GM12878 (cell line): ENCODE measurements at regions not wholly inside any gene's neighbourhood (a gene's known extent, or its start where the extent isn't known, plus 50 kb on each side); places are given as distances from the start of the nearest gene placed in this dataset.
"Not testable (repeated sequence)": the region's sequence is repeated elsewhere in the genome, so short reads cannot be mapped to it uniquely, and the experiment has no call there.

Experiments used
- ATAC-seq: fragments of 200-7000 bp; cut with Tn5 transposase; 3 replicates; pipeline ENCODE4 v1.9.1; 2020; ENCODE audit warnings: mild to moderate bottlenecking, moderate library complexity
- BruUV-seq: library from RNA; stranded (reverse); fragments of 400-500 nt; replicated peaks from 2 replicates; lab custom pipeline; 2021; lab: Mats Ljungman, UMichigan
- CTCF ChIA-PET: fragments of 300-600 bp; sonication (Branson Sonifier 250); formaldehyde crosslinking; extraction: SDS; loops from one replicate; lab custom pipeline; 2021; ENCODE audit warnings: inconsistent platforms; lab: Yijun Ruan, JAX
- POLR2A ChIA-PET: fragments of 350-600 bp; formaldehyde crosslinking; extraction: SDS; loops from one replicate; lab custom pipeline; 2021; ENCODE audit warnings: inconsistent platforms; lab: Charles Lee
- RAD21 ChIA-PET: fragments of 300-600 bp; sonication (Branson Sonifier 250); formaldehyde crosslinking; loops from one replicate; lab custom pipeline; 2023; ENCODE audit warnings: antibody characterized with exemption; ENCODE audit not compliant: unreplicated experiment; lab: Charles Lee
- SMC1A ChIA-PET: fragments of 300-600 bp; sonication (Branson Sonifier 250); formaldehyde crosslinking; loops from one replicate; lab custom pipeline; 2023; ENCODE audit not compliant: unreplicated experiment, uncharacterized antibody; lab: Charles Lee
- DNase-seq: peaks from one replicate; pipeline ENCODE4 v3.0.0-alpha.2; 2011; ENCODE audit warnings: low read depth, low spot score
- FAIRE-seq: peaks from 3 replicates; lab custom pipeline; 2011; peaks lifted over from hg19 to GRCh38; lab: Jason Lieb, UNC
- H2AFZ ChIP-seq: 2 replicates; pipeline ENCODE4 v1.6.0; 2011; ENCODE audit warnings: low read depth, low read length, control low read depth; ENCODE audit not compliant: control insufficient read depth
- H3K27ac ChIP-seq: 2 replicates; pipeline ENCODE4 v1.5.1; 2011; ENCODE audit warnings: control low read depth; ENCODE audit not compliant: control insufficient read depth, insufficient read depth
- H3K27me3 ChIP-seq, 2 experiments: replicated peaks in 1 of 2; 2 replicates each; pipeline versions ENCODE4 v1.6.0 to v1.6.1; 2011; ENCODE audit warnings: low read length in 1 of 2; ENCODE audit not compliant: control insufficient read depth in 2 of 2, insufficient read depth in 2 of 2
- H3K36me3 ChIP-seq, 2 experiments: 2 replicates each; pipeline ENCODE4 v1.5.1; 2011; ENCODE audit warnings: low read length in 1 of 2; ENCODE audit not compliant: control insufficient read depth in 2 of 2, insufficient read depth in 2 of 2
- H3K4me1 ChIP-seq: 2 replicates; pipeline ENCODE4 v1.6.1; 2011; ENCODE audit warnings: mild to moderate bottlenecking, low read length, moderate library complexity, mixed read lengths; ENCODE audit not compliant: control insufficient read depth, insufficient read depth
- H3K4me2 ChIP-seq: 2 replicates; pipeline ENCODE4 v1.6.0; 2011; ENCODE audit warnings: control low read depth; ENCODE audit not compliant: control insufficient read depth, insufficient read depth
- H3K4me3 ChIP-seq: fragments of 200-600 bp; sonication (generic); 2 replicates; pipeline ENCODE4 v1.5.1; 2016
- H3K79me2 ChIP-seq: 2 replicates; pipeline ENCODE4 v1.6.0; 2011; ENCODE audit warnings: low read length; ENCODE audit not compliant: control insufficient read depth, insufficient read depth
- H3K9ac ChIP-seq: 2 replicates; pipeline ENCODE4 v1.8.0; 2011; ENCODE audit warnings: low read length, control low read depth, mixed read lengths; ENCODE audit not compliant: control insufficient read depth, insufficient read depth
- H3K9me3 ChIP-seq: replicated peaks from 3 replicates; pipeline ENCODE4 v1.5.1; 2011; ENCODE audit warnings: mild to moderate bottlenecking, low read length; ENCODE audit not compliant: control insufficient read depth, insufficient read depth
- H4K20me1 ChIP-seq: 2 replicates; pipeline ENCODE4 v1.6.0; 2011; ENCODE audit not compliant: control insufficient read depth, insufficient read depth
- BACH1 ChIP-seq: fragments of 450-650 bp; IDR thresholded peaks from 2 replicates; pipeline ENCODE4 v1.6.1; 2017; ENCODE audit warnings: mild to moderate bottlenecking, borderline replicate concordance
- CBFB ChIP-seq: IDR thresholded peaks from 2 replicates; pipeline ENCODE4 v1.6.1; 2016; ENCODE audit warnings: antibody characterized with exemption, low read depth
- CHD2 ChIP-seq: IDR thresholded peaks from 2 replicates; pipeline ENCODE4 v1.6.1; 2011; ENCODE audit warnings: low read depth, low read length, improper control_type of control experiment, borderline replicate concordance
- MEF2A ChIP-seq: IDR thresholded peaks from 2 replicates; pipeline ENCODE4 v1.6.1; 2011; ENCODE audit warnings: low read depth, mild to moderate bottlenecking, low read length, moderate library complexity; ENCODE audit not compliant: insufficient read depth
- NR2C1 ChIP-seq: fragments of 450-650 bp; IDR thresholded peaks from 2 replicates; pipeline ENCODE4 v1.6.1; 2017; ENCODE audit warnings: antibody characterized with exemption, mild to moderate bottlenecking, moderate library complexity
- NR2C2 ChIP-seq: IDR thresholded peaks from 2 replicates; pipeline ENCODE4 v1.6.1; 2011; ENCODE audit warnings: borderline replicate concordance, low read depth; ENCODE audit not compliant: control insufficient read depth, insufficient read length
- RB1 ChIP-seq: fragments of 450-650 bp; formaldehyde crosslinking; IDR thresholded peaks from 2 replicates; pipeline ENCODE4 v1.6.1; 2017; ENCODE audit warnings: mild to moderate bottlenecking, borderline replicate concordance
- RELA ChIP-seq: fragments of 450-650 bp; IDR thresholded peaks from 2 replicates; pipeline ENCODE4 v1.8.0; 2014; ENCODE audit warnings: borderline replicate concordance; ENCODE audit not compliant: partially characterized antibody
- RELB ChIP-seq: fragments of 450-650 bp; IDR thresholded peaks from 2 replicates; pipeline ENCODE4 v1.6.1; 2017; ENCODE audit warnings: low read depth, mild to moderate bottlenecking, moderate library complexity
- SP1 ChIP-seq: IDR thresholded peaks from one replicate; pipeline ENCODE4 v1.6.1; 2011; ENCODE audit warnings: low read depth, low read length
- ZNF274 ChIP-seq: IDR thresholded peaks from one replicate; pipeline ENCODE4 v1.8.0; 2011; ENCODE audit not compliant: insufficient read length, insufficient read depth
- ZZZ3 ChIP-seq: IDR thresholded peaks from 2 replicates; pipeline ENCODE4 v1.6.1; 2011; ENCODE audit warnings: low read depth; ENCODE audit not compliant: control insufficient read depth, insufficient read length
- WGBS: methylation state at CpG from one replicate; pipeline ENCODE4 v1.1.6; 2016; ENCODE audit warnings: low lambda C conversion rate; ENCODE audit not compliant: insufficient replicate concordance, insufficient coverage; ENCODE audit errors: missing lambda C conversion rate; 5-methylcytosine and 5-hydroxymethylcytosine counted together
- in situ Hi-C: fragments of 300-500 bp; cut with MboI; formaldehyde crosslinking; loops from 9 replicates; pipeline ENCODE4 v1.14.3; 2018; ENCODE audit warnings: mixed read lengths
- intact Hi-C: fragments of 100-400 bp; cut with micrococcal nuclease; formaldehyde crosslinking; loops from one replicate; pipeline ENCODE4 v1.14.2; 2022; ENCODE audit not compliant: unreplicated experiment

- TF ChIP-seq RB1 (no peak), NR2C1 (no peak), CBFB (no peak), RELA (no peak), ZNF274 (no peak), ZZZ3 (no peak), SP1 (no peak), BACH1 (no peak)
These were observed 148.0 kb upstream of the F9 start (continued) for GRCh38 chrX:139382529-139382928.

GRCh38 chrX:139376547-139376946 is 154.0 kb upstream of the F9 start:
- DNase-seq, RAD21 ChIA-PET, H4K20me1 ChIP-seq, H2AFZ ChIP-seq, ATAC-seq, FAIRE-seq, H3K4me2 ChIP-seq, H3K9me3 ChIP-seq, in situ Hi-C loops, BruUV-seq, intact Hi-C loops, H3K36me3 ChIP-seq, H3K27me3 ChIP-seq, POLR2A ChIA-PET, H3K4me3 ChIP-seq, SMC1A ChIA-PET, H3K9ac ChIP-seq, H3K79me2 ChIP-seq, H3K4me1 ChIP-seq, H3K27ac ChIP-seq: not testable (repeated sequence)
- CTCF ChIA-PET: interaction anchor here (1.6 kb wide), 1 partner anchor 21 kb away, joined by 3 read pairs; no protein-coding TSS in a partner anchor
- WGBS: 14% methylated on average over 3 of the region's 3 CpGs

GRCh38 chrX:139360356-139360755 is 170.2 kb upstream of the F9 start:
- POLR2A ChIA-PET: no interaction called here
- no TSS peak for BruUV-seq
- TF ChIP-seq MEF2A (no peak), CHD2 (no peak), RELB (no peak), NR2C1 (no peak), NR2C2 (no peak)

More at GRCh38 chrX:139360356-139360755, 170.2 kb upstream of the F9 start:
- no peak overlapping the region for H3K4me2 ChIP-seq
- in situ Hi-C loops (no loop called here), intact Hi-C loops (no loop called here)
- ChIA-PET RAD21 (no interaction called here), CTCF (no interaction called here), SMC1A (no interaction called here)
- FAIRE-seq: no peak
- H3K36me3 ChIP-seq: no peaks in the 10 kb centered on the region
- H3K9ac ChIP-seq: no peak overlapping the region
- DNase-seq: no peak
- ATAC-seq: no peak
- H4K20me1 ChIP-seq: no peaks in the 10 kb centered on the region
- no peak overlapping the region for H2AFZ ChIP-seq
- no peaks in the 10 kb centered on the region for H3K9me3 ChIP-seq
- no peak overlapping the region for H3K27ac ChIP-seq
- no peak overlapping the region for H3K4me3 ChIP-seq
- no peaks in the 10 kb centered on the region for H3K4me1 ChIP-seq
- no peaks in the 10 kb centered on the region for H3K27me3 ChIP-seq
- no peaks in the 10 kb centered on the region for H3K79me2 ChIP-seq
